Pons (tissue), 1 donor: ENCODE measurements at regions not wholly inside any gene's neighbourhood (a gene's known extent, or its start where the extent isn't known, plus 50 kb on each side); places are given as distances from the start of the nearest gene placed in this dataset.
"Not testable (repeated sequence)": the region's sequence is repeated elsewhere in the genome, so short reads cannot be mapped to it uniquely, and the experiment has no call there.

Source experiments
- DNase-seq: peaks from one replicate; pipeline ENCODE4 v3.0.0-alpha.2; 2016; ENCODE audit warnings: low spot score

GRCh38 chr2:38243186-38243880 lies 133.7 kb downstream of the ATL2 start:
- no peak for DNase-seq

- DNase-seq = no peak
These were observed 137.6 kb downstream of the ATL2 start for GRCh38 chr2:38239452-38239851.

- DNase-seq = not testable (repeated sequence)
These were observed 138.4 kb downstream of the ATL2 start for GRCh38 chr2:38238705-38239104.

- DNase-seq = no peak
These were observed 139.8 kb downstream of the ATL2 start for GRCh38 chr2:38237311-38237710.

GRCh38 chr2:38233231-38233983 lies 143.7 kb downstream of the ATL2 start:
- no peak for DNase-seq

GRCh38 chr2:38232454-38232853 lies 144.6 kb downstream of the ATL2 start:
- DNase-seq = no peak

- DNase-seq = no peak
These were observed 146.3 kb downstream of the ATL2 start for GRCh38 chr2:38230756-38231155.

- no peak for DNase-seq
These were observed 148.3 kb downstream of the ATL2 start for GRCh38 chr2:38228753-38229152.

GRCh38 chr2:38224821-38225437 lies 149.0 kb upstream of the CYP1B1 start:
- DNase-seq = no peak

- DNase-seq = no peak
These were observed 148.2 kb upstream of the CYP1B1 start for GRCh38 chr2:38224181-38224580.

GRCh38 chr2:38223256-38223655 lies 147.3 kb upstream of the CYP1B1 start:
- no peak for DNase-seq

GRCh38 chr2:38220164-38220563 lies 144.2 kb upstream of the CYP1B1 start:
- DNase-seq = no peak

- DNase-seq = no peak
These were observed 143.0 kb upstream of the CYP1B1 start for GRCh38 chr2:38218995-38219394.

GRCh38 chr2:38218591-38218991 lies 142.6 kb upstream of the CYP1B1 start:
- DNase-seq = no peak

- DNase-seq = no peak
These were observed 141.6 kb upstream of the CYP1B1 start for GRCh38 chr2:38217401-38218188.

- DNase-seq = no peak
These were observed 140.9 kb upstream of the CYP1B1 start for GRCh38 chr2:38216886-38217285.

- no peak for DNase-seq
These were observed 140.0 kb upstream of the CYP1B1 start for GRCh38 chr2:38215993-38216392.

- DNase-seq = no peak
These were observed 139.6 kb upstream of the CYP1B1 start for GRCh38 chr2:38215522-38215921.

GRCh38 chr2:38214209-38214717 lies 138.3 kb upstream of the CYP1B1 start:
- DNase-seq = no peak

GRCh38 chr2:38213619-38214167 lies 137.7 kb upstream of the CYP1B1 start:
- DNase-seq = no peak

- no peak for DNase-seq
These were observed 136.4 kb upstream of the CYP1B1 start for GRCh38 chr2:38212312-38212711.

- DNase-seq = no peak
These were observed 131.2 kb upstream of the CYP1B1 start for GRCh38 chr2:38207168-38207567.
